Pons (tissue), 1 donor: ENCODE measurements at regions not wholly inside any gene's neighbourhood (a gene's known extent, or its start where the extent isn't known, plus 50 kb on each side); places are given as distances from the start of the nearest gene placed in this dataset.

Experiments
- DNase-seq: peaks from one replicate; pipeline ENCODE4 v3.0.0-alpha.2; 2016; ENCODE audit warnings: low spot score

- no peak for DNase-seq
Measured at GRCh38 chr3:141418751-141419150, 50.4 kb downstream of the ZBTB38 start.

- no peak for DNase-seq
Measured at GRCh38 chr3:141419946-141420345, 51.6 kb downstream of the ZBTB38 start.

GRCh38 chr3:141421186-141421585 lies 52.9 kb downstream of the ZBTB38 start:
- DNase-seq: no peak

GRCh38 chr3:141421639-141422319 lies 53.5 kb downstream of the ZBTB38 start:
- no peak for DNase-seq

GRCh38 chr3:141422961-141423582 lies 54.8 kb downstream of the ZBTB38 start:
- DNase-seq: no peak

- DNase-seq: no peak
Measured at GRCh38 chr3:141425523-141426233, 57.4 kb downstream of the ZBTB38 start.

- DNase-seq: peak; percentile 86
Measured at GRCh38 chr3:141426404-141427034, 58.2 kb downstream of the ZBTB38 start.

- no peak for DNase-seq
Measured at GRCh38 chr3:141427764-141428163, 59.1 kb upstream of the RASA2 start.

GRCh38 chr3:141429371-141430035 lies 57.3 kb upstream of the RASA2 start:
- no peak for DNase-seq

GRCh38 chr3:141430316-141430715 lies 56.5 kb upstream of the RASA2 start:
- no peak for DNase-seq

- peak; percentile 77 for DNase-seq
Measured at GRCh38 chr3:141431411-141432378, 55.1 kb upstream of the RASA2 start.

GRCh38 chr3:141432904-141433303 lies 53.9 kb upstream of the RASA2 start:
- DNase-seq: no peak

- no peak for DNase-seq
Measured at GRCh38 chr3:141434255-141434654, 52.6 kb upstream of the RASA2 start.

- DNase-seq: no peak
Measured at GRCh38 chr3:141436180-141436579, 50.6 kb upstream of the RASA2 start.
